Activated naive CD8-positive, alpha-beta T cell treated with anti-CD3 and anti-CD28 coated beads, Interleukin-2, amount 50 U/mL, for 24 hours (primary cell): ENCODE measurements at regions not wholly inside any gene's neighbourhood (a gene's known extent, or its start where the extent isn't known, plus 50 kb on each side); places are given as distances from the start of the nearest gene placed in this dataset.

ENCODE experiments used
- ATAC-seq: fragments of 150-1000 bp; cut with Tn5 transposase; one replicate; pipeline ENCODE4 v1.10.0; 2021
- DNase-seq: peaks from one replicate; pipeline ENCODE4 v3.0.0; 2021
- H3K27ac Mint-ChIP-seq: one replicate; pipeline ENCODE4 v1.8.0; 2021; ENCODE audit warnings: mild to moderate bottlenecking, mixed read lengths
- H3K27me3 Mint-ChIP-seq: one replicate; pipeline ENCODE4 v1.8.0; 2021; ENCODE audit warnings: mixed read lengths
- H3K36me3 Mint-ChIP-seq: one replicate; pipeline ENCODE4 v1.8.0; 2021; ENCODE audit warnings: low read depth, mixed read lengths
- H3K4me1 Mint-ChIP-seq: one replicate; pipeline ENCODE4 v1.8.0; 2021; ENCODE audit warnings: mixed read lengths
- H3K4me3 Mint-ChIP-seq: one replicate; pipeline ENCODE4 v1.8.0; 2021; ENCODE audit warnings: mild to moderate bottlenecking, moderate library complexity, mixed read lengths
- H3K9me3 Mint-ChIP-seq: one replicate; pipeline ENCODE4 v1.8.0; 2021; ENCODE audit warnings: mixed read lengths

- Mint-ChIP-seq H3K4me1 (no peaks in the 10 kb centered on the region), H3K27ac (no peak overlapping the region), H3K27me3 (peaks cover 13% of the 10 kb centered on the region), H3K4me3 (no peak overlapping the region), H3K9me3 (peaks cover 25% of the 10 kb centered on the region), H3K36me3 (peaks cover 3% of the 10 kb centered on the region)
- DNase-seq (no peak), ATAC-seq (no peak)
These were observed 402.5 kb downstream of the PCNX1 start for GRCh38 chr14:71309756-71310155.

GRCh38 chr14:71311061-71311460 is 403.8 kb downstream of the PCNX1 start:
- peaks cover 13% of the 10 kb centered on the region for H3K27me3 Mint-ChIP-seq
- H3K36me3 Mint-ChIP-seq, result no peaks in the 10 kb centered on the region
- no peak for ATAC-seq
- H3K9me3 Mint-ChIP-seq, result peaks cover 14% of the 10 kb centered on the region
- DNase-seq, result no peak
- H3K27ac Mint-ChIP-seq, result no peak overlapping the region
- no peaks in the 10 kb centered on the region for H3K4me1 Mint-ChIP-seq
- H3K4me3 Mint-ChIP-seq, result no peak overlapping the region

GRCh38 chr14:71314717-71315116 is 407.5 kb downstream of the PCNX1 start:
- H3K9me3 Mint-ChIP-seq, result peaks cover 9% of the 10 kb centered on the region
- peaks cover 8% of the 10 kb centered on the region for H3K27me3 Mint-ChIP-seq
- DNase-seq (no peak), ATAC-seq (no peak)
- peaks cover 7% of the 10 kb centered on the region for H3K4me1 Mint-ChIP-seq
- no peak overlapping the region for H3K27ac Mint-ChIP-seq
- no peak overlapping the region for H3K4me3 Mint-ChIP-seq
- H3K36me3 Mint-ChIP-seq, result no peaks in the 10 kb centered on the region

GRCh38 chr14:71317385-71318096 is 410.3 kb downstream of the PCNX1 start:
- no peak for DNase-seq
- H3K4me3 Mint-ChIP-seq, result no peak overlapping the region
- ATAC-seq, result no peak
- H3K4me1 Mint-ChIP-seq, result peaks cover 19% of the 10 kb centered on the region
- H3K9me3 Mint-ChIP-seq, result peaks cover 9% of the 10 kb centered on the region
- H3K27me3 Mint-ChIP-seq, result peaks cover 4% of the 10 kb centered on the region
- H3K27ac Mint-ChIP-seq, result no peak overlapping the region
- H3K36me3 Mint-ChIP-seq, result peaks cover 2% of the 10 kb centered on the region

- Mint-ChIP-seq H3K4me1 (peaks cover 24% of the 10 kb centered on the region), H3K9me3 (peaks cover 6% of the 10 kb centered on the region), H3K4me3 (no peak overlapping the region), H3K27ac (no peak overlapping the region), H3K36me3 (peaks cover 2% of the 10 kb centered on the region), H3K27me3 (peaks cover 4% of the 10 kb centered on the region)
- DNase-seq, result no peak
- no peak for ATAC-seq
These were observed 410.8 kb downstream of the PCNX1 start for GRCh38 chr14:71318097-71318459.

GRCh38 chr14:71319666-71320065 is 412.4 kb downstream of the PCNX1 start:
- Mint-ChIP-seq H3K36me3 (peaks cover 2% of the 10 kb centered on the region), H3K9me3 (no peaks in the 10 kb centered on the region), H3K27me3 (peaks cover 2% of the 10 kb centered on the region), H3K4me3 (peak overlapping the region; percentile 91), H3K4me1 (peaks cover 38% of the 10 kb centered on the region), H3K27ac (peak overlapping the region; percentile 96)
- DNase-seq, result no peak
- no peak for ATAC-seq

GRCh38 chr14:71320107-71320733 is 413.0 kb downstream of the PCNX1 start, which contains the start of gene SIPA1L1:
TSS of gene SIPA1L1 (plus strand) at chr14:71320476.
- H3K27ac Mint-ChIP-seq, result peak within 1 kb of the TSS; percentile 96
- H3K4me1 Mint-ChIP-seq, result peaks cover 43% of the 10 kb centered on the region
- H3K4me3 Mint-ChIP-seq, result peak within 1 kb of the TSS; percentile 91
- no peaks in the 10 kb centered on the region for H3K9me3 Mint-ChIP-seq
- ATAC-seq, result peak; percentile 85
- DNase-seq, result peak; percentile 98
- H3K36me3 Mint-ChIP-seq, result peaks cover 3% of the 10 kb centered on the region
- H3K27me3 Mint-ChIP-seq, result peaks cover 2% of the 10 kb centered on the region

- Mint-ChIP-seq H3K27ac (peak overlapping the region; percentile 96), H3K27me3 (peaks cover 2% of the 10 kb centered on the region), H3K4me1 (peaks cover 51% of the 10 kb centered on the region), H3K9me3 (no peaks in the 10 kb centered on the region), H3K4me3 (peak overlapping the region; percentile 91), H3K36me3 (peaks cover 10% of the 10 kb centered on the region)
- DNase-seq, result peak; percentile 65
- peak; percentile 35 for ATAC-seq
These were observed 413.7 kb downstream of the PCNX1 start for GRCh38 chr14:71320734-71321573.

- peak overlapping the region; percentile 87 for H3K27ac Mint-ChIP-seq
- DNase-seq, result no peak
- peaks cover 58% of the 10 kb centered on the region for H3K4me1 Mint-ChIP-seq
- no peaks in the 10 kb centered on the region for H3K9me3 Mint-ChIP-seq
- no peak for ATAC-seq
- peak overlapping the region; percentile 91 for H3K4me3 Mint-ChIP-seq
- H3K27me3 Mint-ChIP-seq, result peaks cover 2% of the 10 kb centered on the region
- H3K36me3 Mint-ChIP-seq, result peaks cover 12% of the 10 kb centered on the region
These were observed 414.5 kb downstream of the PCNX1 start for GRCh38 chr14:71321574-71322315.

GRCh38 chr14:71322655-71323250 is 415.5 kb downstream of the PCNX1 start:
- Mint-ChIP-seq H3K4me1 (peaks cover 66% of the 10 kb centered on the region), H3K36me3 (peaks cover 12% of the 10 kb centered on the region), H3K9me3 (no peaks in the 10 kb centered on the region), H3K27ac (peak overlapping the region; percentile 2), H3K4me3 (peak overlapping the region; percentile 91), H3K27me3 (peaks cover 2% of the 10 kb centered on the region)
- DNase-seq (no peak), ATAC-seq (no peak)

- Mint-ChIP-seq H3K36me3 (peaks cover 17% of the 10 kb centered on the region), H3K4me1 (peaks cover 75% of the 10 kb centered on the region), H3K4me3 (peak overlapping the region; percentile 40), H3K27me3 (peaks cover 2% of the 10 kb centered on the region), H3K9me3 (no peaks in the 10 kb centered on the region), H3K27ac (peak overlapping the region; percentile 76)
- ATAC-seq (peak; percentile 41), DNase-seq (peak; percentile 44)
These were observed 417.6 kb downstream of the PCNX1 start for GRCh38 chr14:71324767-71325272.

GRCh38 chr14:71327691-71328090 is 420.4 kb downstream of the PCNX1 start:
- Mint-ChIP-seq H3K4me1 (peaks cover 91% of the 10 kb centered on the region), H3K36me3 (peaks cover 26% of the 10 kb centered on the region), H3K27ac (peak overlapping the region; percentile 76), H3K4me3 (no peak overlapping the region), H3K27me3 (no peaks in the 10 kb centered on the region), H3K9me3 (no peaks in the 10 kb centered on the region)
- ATAC-seq, result no peak
- no peak for DNase-seq

GRCh38 chr14:71328183-71328582 is 420.9 kb downstream of the PCNX1 start:
- Mint-ChIP-seq H3K4me3 (peak overlapping the region; percentile 37), H3K27me3 (no peaks in the 10 kb centered on the region), H3K4me1 (peaks cover 91% of the 10 kb centered on the region), H3K9me3 (no peaks in the 10 kb centered on the region), H3K27ac (peak overlapping the region; percentile 76), H3K36me3 (peaks cover 26% of the 10 kb centered on the region)
- ATAC-seq, result peak; percentile 29
- no peak for DNase-seq

- DNase-seq, result no peak
- ATAC-seq, result no peak
- Mint-ChIP-seq H3K9me3 (peaks cover 6% of the 10 kb centered on the region), H3K4me3 (no peak overlapping the region), H3K36me3 (peaks cover 32% of the 10 kb centered on the region), H3K27me3 (no peaks in the 10 kb centered on the region), H3K27ac (peak overlapping the region; percentile 76), H3K4me1 (peaks cover 93% of the 10 kb centered on the region)
These were observed 421.7 kb downstream of the PCNX1 start for GRCh38 chr14:71328954-71329353.
